Naive thymus-derived CD8-positive, alpha-beta T cell (primary cell): ENCODE measurements at regions not wholly inside any gene's neighbourhood (a gene's known extent, or its start where the extent isn't known, plus 50 kb on each side); places are given as distances from the start of the nearest gene placed in this dataset.

Experiments used
- ATAC-seq, 2 donors: fragments of 150-1000 bp; cut with Tn5 transposase in 1 of 2; sonication (Bioruptor Pico), chemical (Tn5 transposase) in 1 of 2; 1 replicate in 1 of 2; 2 replicates in 1 of 2; pipeline ENCODE4 v1.10.0; 2021; ENCODE audit warnings: mild to moderate bottlenecking in 2 of 2, moderate library complexity in 2 of 2
- POLR2A ChIA-PET: fragments of 350-600 bp; sonication (Branson Sonifier 250); formaldehyde crosslinking; loops from one replicate; lab custom pipeline; 2021; ENCODE audit warnings: antibody characterized with exemption; lab: Charles Lee
- DNase-seq, 10 donors: peaks; one replicate each; pipeline versions ENCODE4 v3.0.0 to v3.0.0-alpha.2; 2020 to 2022
- H3K27ac Mint-ChIP-seq, 10 donors: one replicate each; pipeline ENCODE4 v1.8.0; 2020 to 2022; ENCODE audit warnings: mild to moderate bottlenecking in 10 of 10, mixed read lengths in 10 of 10, moderate library complexity in 4 of 10, inconsistent platforms in 1 of 10
- H3K27me3 Mint-ChIP-seq, 5 donors: one replicate each; pipeline ENCODE4 v1.8.0; 2021 to 2022; ENCODE audit warnings: mixed read lengths in 5 of 5
- H3K36me3 Mint-ChIP-seq, 3 donors: one replicate each; pipeline ENCODE4 v1.8.0; 2020 to 2022; ENCODE audit warnings: mixed read lengths in 3 of 3, mild to moderate bottlenecking in 2 of 3, inconsistent platforms in 1 of 3
- H3K4me1 Mint-ChIP-seq, 4 donors: one replicate each; pipeline ENCODE4 v1.8.0; 2021 to 2022; ENCODE audit warnings: mixed read lengths in 4 of 4
- H3K4me3 Mint-ChIP-seq, 10 donors: one replicate each; pipeline ENCODE4 v1.8.0; 2020 to 2022; ENCODE audit warnings: mild to moderate bottlenecking in 10 of 10, mixed read lengths in 10 of 10, moderate library complexity in 6 of 10, inconsistent platforms in 1 of 10
- H3K9me3 Mint-ChIP-seq, 9 donors: one replicate each; pipeline ENCODE4 v1.8.0; 2020 to 2022; ENCODE audit warnings: mixed read lengths in 9 of 9, mild to moderate bottlenecking in 3 of 9, inconsistent platforms in 1 of 9, moderate library complexity in 1 of 9

- ATAC-seq (no peak), DNase-seq (no peak)
- H3K9me3 Mint-ChIP-seq = peaks cover 0 to 5% (median 0%) of the 10 kb centered on the region in 9 donors
- POLR2A ChIA-PET = no interaction called here
- H3K36me3 Mint-ChIP-seq = no peaks in the 10 kb centered on the region
- no peak overlapping the region for H3K4me3 Mint-ChIP-seq
- no peaks in the 10 kb centered on the region for H3K4me1 Mint-ChIP-seq
- no peak overlapping the region for H3K27ac Mint-ChIP-seq
- peaks cover under 1 to 19% (median 8%) of the 10 kb centered on the region in 5 donors for H3K27me3 Mint-ChIP-seq
Observed at GRCh38 chr3:120502116-120502515, 51.3 kb upstream of the FSTL1 start.
